ENCODE measurements at regions not wholly inside any gene's neighbourhood (a gene's known extent, or its start where the extent isn't known, plus 50 kb on each side); places are given as distances from the start of the nearest gene placed in this dataset.

DNA sequence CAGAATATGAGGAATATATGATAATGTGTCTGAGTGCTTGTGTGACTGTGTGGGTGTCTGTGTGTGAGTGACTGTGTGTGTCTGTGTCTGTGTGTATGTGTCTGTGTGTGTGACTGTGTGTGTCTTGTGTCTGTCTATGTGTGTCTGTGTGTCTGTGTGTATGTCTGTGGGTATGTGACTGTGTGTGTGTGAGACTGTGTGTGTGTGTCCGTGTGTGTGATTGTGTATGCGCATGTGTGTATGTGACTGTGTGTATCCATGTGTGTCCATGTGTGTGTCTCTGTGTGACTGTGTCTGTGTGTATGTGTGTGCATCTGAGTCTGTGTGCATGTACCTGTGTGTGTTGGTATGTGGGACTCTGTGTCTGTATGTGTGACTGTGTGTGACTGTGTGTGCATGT, 1361.2 kb upstream of the TMEM132C start:
- TF ChIP-seq EZH2 (IDR thresholded peaks at IDR 0.05; ENCODE audit: borderline replicate concordance, low read length), result no peak
- TF ChIP-seq, protein P1, sequence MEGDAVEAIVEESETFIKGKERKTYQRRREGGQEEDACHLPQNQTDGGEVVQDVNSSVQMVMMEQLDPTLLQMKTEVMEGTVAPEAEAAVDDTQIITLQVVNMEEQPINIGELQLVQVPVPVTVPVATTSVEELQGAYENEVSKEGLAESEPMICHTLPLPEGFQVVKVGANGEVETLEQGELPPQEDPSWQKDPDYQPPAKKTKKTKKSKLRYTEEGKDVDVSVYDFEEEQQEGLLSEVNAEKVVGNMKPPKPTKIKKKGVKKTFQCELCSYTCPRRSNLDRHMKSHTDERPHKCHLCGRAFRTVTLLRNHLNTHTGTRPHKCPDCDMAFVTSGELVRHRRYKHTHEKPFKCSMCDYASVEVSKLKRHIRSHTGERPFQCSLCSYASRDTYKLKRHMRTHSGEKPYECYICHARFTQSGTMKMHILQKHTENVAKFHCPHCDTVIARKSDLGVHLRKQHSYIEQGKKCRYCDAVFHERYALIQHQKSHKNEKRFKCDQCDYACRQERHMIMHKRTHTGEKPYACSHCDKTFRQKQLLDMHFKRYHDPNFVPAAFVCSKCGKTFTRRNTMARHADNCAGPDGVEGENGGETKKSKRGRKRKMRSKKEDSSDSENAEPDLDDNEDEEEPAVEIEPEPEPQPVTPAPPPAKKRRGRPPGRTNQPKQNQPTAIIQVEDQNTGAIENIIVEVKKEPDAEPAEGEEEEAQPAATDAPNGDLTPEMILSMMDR (IDR thresholded peaks at IDR 0.05; ENCODE audit: low read length), result no peak
